ENCODE measurements at regions not wholly inside any gene's neighbourhood (a gene's known extent, or its start where the extent isn't known, plus 50 kb on each side); places are given as distances from the start of the nearest gene placed in this dataset.

DNA sequence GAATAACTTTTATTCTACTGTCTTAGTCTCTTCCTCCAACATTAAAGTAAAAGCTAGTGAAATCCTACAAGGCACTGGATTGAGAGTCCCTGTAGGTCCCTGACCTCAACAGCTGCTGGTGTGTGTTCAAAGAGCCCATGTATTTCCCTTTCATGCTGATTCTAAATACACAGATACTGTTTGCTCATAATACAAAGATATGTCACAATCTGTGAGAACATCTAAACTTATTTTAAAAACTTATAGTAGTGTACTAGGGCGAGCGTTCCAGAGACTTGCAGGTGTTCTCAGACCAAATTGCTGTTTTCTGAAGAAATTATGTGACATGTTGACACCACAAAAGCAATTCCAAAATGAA lies 145.9 kb upstream of the LIPC start:
- TF ChIP-seq CTCF (IDR thresholded peaks at IDR 0.05) (no peak), POLR2A (IDR thresholded peaks at IDR 0.05) (no peak)
